Neutrophil (primary cell): ENCODE measurements at regions not wholly inside any gene's neighbourhood (a gene's known extent, or its start where the extent isn't known, plus 50 kb on each side); places are given as distances from the start of the nearest gene placed in this dataset.
"Not testable (repeated sequence)": the region's sequence is repeated elsewhere in the genome, so short reads cannot be mapped to it uniquely, and the experiment has no call there.

Experiments used
- H3K27ac ChIP-seq: fragments of 200-600 bp; sonication (generic); 2 replicates; pipeline ENCODE4 v1.5.1; 2016; ENCODE audit warnings: mild to moderate bottlenecking, moderate library complexity
- H3K27me3 ChIP-seq: fragments of 200-600 bp; sonication (generic); 2 replicates; pipeline ENCODE4 v1.6.0; 2016; ENCODE audit warnings: mild to moderate bottlenecking
- H3K36me3 ChIP-seq: fragments of 200-600 bp; sonication (generic); 2 replicates; pipeline ENCODE4 v1.5.1; 2017
- H3K4me1 ChIP-seq, 2 experiments: fragments of 200-600 bp in 1 of 2; sonication (generic) in 1 of 2; 1 replicate in 1 of 2; 2 replicates in 1 of 2; pipeline versions ENCODE4 v1.5.1 to v1.6.1; 2013 to 2016; ENCODE audit warnings: low read depth in 1 of 2, low read length in 1 of 2, mild to moderate bottlenecking in 1 of 2, moderate library complexity in 1 of 2; ENCODE audit not compliant: control insufficient read depth in 1 of 2, insufficient read depth in 1 of 2
- H3K4me3 ChIP-seq, 2 experiments: fragments of 200-600 bp in 1 of 2; sonication (generic) in 1 of 2; 1 replicate in 1 of 2; 2 replicates in 1 of 2; pipeline ENCODE4 v1.5.1; 2013 to 2016; ENCODE audit warnings: low read depth in 1 of 2, low read length in 1 of 2, mild to moderate bottlenecking in 1 of 2, moderate library complexity in 1 of 2
- H3K9me3 ChIP-seq: fragments of 200-600 bp; sonication (generic); 2 replicates; pipeline ENCODE4 v1.5.1; 2016

GRCh38 chr16:22572331-22573224 is 61.9 kb downstream of the NPIPB5 start:
- H3K36me3 ChIP-seq, H3K27me3 ChIP-seq, H3K9me3 ChIP-seq, H3K4me1 ChIP-seq: not testable (repeated sequence)
- Histone ChIP-seq H3K4me3 (peak overlapping the region in 1 of 2 experiments; percentile 32), H3K27ac (peak overlapping the region; percentile 80)

GRCh38 chr16:22573225-22573530 is 62.5 kb downstream of the NPIPB5 start:
- not testable (repeated sequence) for H3K9me3 ChIP-seq, H3K27me3 ChIP-seq, H3K4me1 ChIP-seq, H3K4me3 ChIP-seq, H3K36me3 ChIP-seq, H3K27ac ChIP-seq

DNA sequence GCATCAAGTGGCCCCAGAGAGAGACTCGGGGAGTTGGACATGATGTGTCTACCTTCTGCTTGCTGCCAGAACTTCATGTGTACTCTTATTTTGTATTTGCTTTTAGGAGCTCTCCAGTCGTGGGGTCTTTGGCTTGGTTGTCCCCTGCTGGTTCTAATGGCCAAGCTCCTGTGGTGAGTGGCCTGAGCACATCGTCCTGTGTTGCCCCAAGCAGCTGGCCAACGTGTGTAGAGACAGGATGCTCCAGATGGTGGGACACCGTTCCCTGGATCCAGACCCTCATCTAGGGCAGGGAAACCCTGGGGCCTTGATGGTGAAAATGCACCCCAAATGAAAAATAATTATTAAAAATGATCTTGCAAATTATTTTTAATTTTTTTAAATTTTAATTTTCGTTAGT is 65.8 kb downstream of the NPIPB5 start:
- not testable (repeated sequence) for H3K27me3 ChIP-seq, H3K4me1 ChIP-seq, H3K27ac ChIP-seq, H3K36me3 ChIP-seq, H3K4me3 ChIP-seq, H3K9me3 ChIP-seq

DNA sequence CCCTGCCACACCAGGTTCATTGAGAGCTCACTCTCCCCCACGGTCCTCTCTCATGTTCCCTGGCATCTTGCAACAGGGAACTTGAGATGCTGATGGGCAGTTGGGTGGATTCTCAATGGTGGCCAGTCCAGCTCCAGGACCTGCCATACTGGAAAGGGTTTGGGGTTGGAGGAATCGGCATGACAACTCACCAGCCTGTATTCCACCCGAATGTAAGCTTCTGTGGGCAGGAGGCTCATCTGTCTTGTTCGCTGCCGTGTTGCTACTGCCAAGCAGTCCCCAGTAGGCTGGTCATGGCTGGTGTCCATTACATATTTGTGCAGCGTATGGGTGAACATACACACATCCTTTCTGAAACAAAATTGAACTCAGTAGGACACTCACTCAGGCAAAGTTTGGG is 72.5 kb downstream of the NPIPB5 start:
- not testable (repeated sequence) for H3K36me3 ChIP-seq, H3K4me1 ChIP-seq, H3K27ac ChIP-seq, H3K9me3 ChIP-seq, H3K27me3 ChIP-seq, H3K4me3 ChIP-seq

DNA sequence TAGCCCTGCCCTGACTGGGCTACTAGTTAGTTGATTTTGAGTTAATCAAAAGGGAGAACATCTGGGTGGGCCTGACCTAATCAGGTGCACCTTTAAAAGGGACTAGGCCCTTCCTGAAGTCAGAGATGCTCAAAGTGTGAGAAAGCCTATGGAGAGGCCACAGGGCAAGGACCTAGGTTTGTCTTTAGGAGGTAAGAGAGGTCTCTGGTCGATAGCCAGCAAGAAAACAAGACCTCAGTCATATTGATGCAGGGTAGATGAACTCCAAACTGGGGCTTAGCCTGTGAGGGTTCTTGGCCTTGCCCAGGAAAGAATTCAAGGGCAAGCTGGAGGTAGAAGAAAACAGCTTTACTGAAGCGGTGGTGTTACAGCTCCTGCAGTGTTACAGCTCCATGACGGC is 73.8 kb downstream of the NPIPB5 start:
- H3K27me3 ChIP-seq, H3K27ac ChIP-seq, H3K4me1 ChIP-seq, H3K4me3 ChIP-seq, H3K9me3 ChIP-seq, H3K36me3 ChIP-seq: not testable (repeated sequence)

DNA sequence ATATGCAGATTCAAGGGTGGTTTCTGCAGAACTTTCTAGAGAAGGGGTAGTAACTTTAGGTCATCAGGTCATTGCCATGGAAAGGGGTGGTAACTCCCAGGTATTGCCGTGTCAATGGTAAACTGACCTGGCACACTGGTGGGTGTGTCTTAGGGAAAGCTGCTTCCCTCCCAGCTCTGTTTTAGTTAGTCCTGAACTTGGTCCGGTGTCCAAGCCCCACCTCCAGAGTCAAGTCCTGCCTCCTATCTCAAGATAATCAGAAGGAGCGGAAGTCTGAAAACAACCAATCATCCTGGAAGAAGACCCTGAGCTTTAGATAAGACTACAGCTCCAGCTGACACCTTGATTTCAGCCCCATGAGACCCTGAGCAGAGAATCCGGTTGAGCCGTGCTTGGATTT is 74.2 kb downstream of the NPIPB5 start:
- H3K9me3 ChIP-seq, H3K4me1 ChIP-seq, H3K27me3 ChIP-seq, H3K36me3 ChIP-seq, H3K4me3 ChIP-seq, H3K27ac ChIP-seq: not testable (repeated sequence)

DNA sequence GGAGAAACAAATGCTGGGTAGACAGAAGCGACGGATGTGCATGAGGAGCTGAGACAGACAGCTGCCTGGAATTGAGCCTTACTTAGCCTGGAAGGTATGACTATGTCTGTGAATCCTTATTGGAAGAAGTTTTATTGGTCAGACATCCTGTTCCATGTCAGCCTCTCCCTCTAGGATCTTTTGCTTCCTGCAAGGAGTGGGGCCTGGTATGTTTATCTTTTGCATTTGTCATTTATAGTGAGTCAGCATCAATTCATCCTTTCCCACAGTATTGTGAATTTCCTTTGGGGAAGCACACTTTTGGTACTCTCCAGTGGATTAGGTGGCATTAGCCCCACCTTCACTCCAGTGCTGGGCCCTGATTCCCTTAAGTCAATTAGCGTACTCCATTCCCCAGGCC is 74.7 kb downstream of the NPIPB5 start:
- H3K36me3 ChIP-seq, H3K27ac ChIP-seq, H3K4me3 ChIP-seq, H3K9me3 ChIP-seq, H3K4me1 ChIP-seq, H3K27me3 ChIP-seq: not testable (repeated sequence)

DNA sequence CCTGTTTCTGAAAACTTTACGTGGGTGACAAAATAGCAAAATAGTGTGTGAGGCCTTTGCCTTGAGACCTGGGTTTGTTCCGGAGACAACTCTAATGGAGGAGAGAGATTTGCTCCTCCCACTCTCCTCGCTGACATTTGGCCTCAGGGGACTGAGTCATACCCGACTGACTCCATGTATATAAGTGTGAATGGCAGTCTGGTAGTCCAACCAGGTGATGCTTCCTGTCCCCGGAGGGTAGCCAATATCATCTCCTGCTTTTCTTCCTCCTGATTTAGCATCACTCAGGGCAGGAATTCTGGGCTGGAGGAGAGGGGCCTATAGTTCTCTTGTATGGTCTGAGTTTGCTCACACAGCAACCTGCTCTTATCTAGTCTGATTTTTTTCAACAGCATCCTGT is 76.0 kb downstream of the NPIPB5 start:
- not testable (repeated sequence) for H3K4me3 ChIP-seq, H3K27me3 ChIP-seq, H3K9me3 ChIP-seq, H3K27ac ChIP-seq, H3K36me3 ChIP-seq, H3K4me1 ChIP-seq

GRCh38 chr16:22589757-22590156 is 79.1 kb downstream of the NPIPB5 start:
- H3K36me3 ChIP-seq, H3K4me3 ChIP-seq, H3K27ac ChIP-seq, H3K4me1 ChIP-seq, H3K27me3 ChIP-seq, H3K9me3 ChIP-seq: not testable (repeated sequence)

- H3K4me3 ChIP-seq, H3K4me1 ChIP-seq, H3K9me3 ChIP-seq, H3K36me3 ChIP-seq, H3K27ac ChIP-seq, H3K27me3 ChIP-seq: not testable (repeated sequence)
Observed at GRCh38 chr16:22596445-22597045, 85.9 kb downstream of the NPIPB5 start.

- H3K36me3 ChIP-seq, H3K27me3 ChIP-seq, H3K9me3 ChIP-seq, H3K4me1 ChIP-seq, H3K4me3 ChIP-seq, H3K27ac ChIP-seq: not testable (repeated sequence)
Observed at GRCh38 chr16:22603744-22604143, 93.1 kb downstream of the NPIPB5 start.

- H3K27me3 ChIP-seq, H3K4me1 ChIP-seq, H3K27ac ChIP-seq, H3K36me3 ChIP-seq, H3K9me3 ChIP-seq, H3K4me3 ChIP-seq: not testable (repeated sequence)
Observed at GRCh38 chr16:22606619-22607018, 95.9 kb downstream of the NPIPB5 start.

- not testable (repeated sequence) for H3K9me3 ChIP-seq, H3K27me3 ChIP-seq, H3K4me3 ChIP-seq, H3K27ac ChIP-seq, H3K36me3 ChIP-seq, H3K4me1 ChIP-seq
Observed at GRCh38 chr16:22609798-22610197, 99.1 kb downstream of the NPIPB5 start.

- H3K27ac ChIP-seq, H3K4me3 ChIP-seq, H3K36me3 ChIP-seq, H3K27me3 ChIP-seq, H3K4me1 ChIP-seq, H3K9me3 ChIP-seq: not testable (repeated sequence)
Observed at GRCh38 chr16:22611128-22611527, 100.4 kb downstream of the NPIPB5 start.
